ENCODE measurements at regions not wholly inside any gene's neighbourhood (a gene's known extent, or its start where the extent isn't known, plus 50 kb on each side); places are given as distances from the start of the nearest gene placed in this dataset.

DNA sequence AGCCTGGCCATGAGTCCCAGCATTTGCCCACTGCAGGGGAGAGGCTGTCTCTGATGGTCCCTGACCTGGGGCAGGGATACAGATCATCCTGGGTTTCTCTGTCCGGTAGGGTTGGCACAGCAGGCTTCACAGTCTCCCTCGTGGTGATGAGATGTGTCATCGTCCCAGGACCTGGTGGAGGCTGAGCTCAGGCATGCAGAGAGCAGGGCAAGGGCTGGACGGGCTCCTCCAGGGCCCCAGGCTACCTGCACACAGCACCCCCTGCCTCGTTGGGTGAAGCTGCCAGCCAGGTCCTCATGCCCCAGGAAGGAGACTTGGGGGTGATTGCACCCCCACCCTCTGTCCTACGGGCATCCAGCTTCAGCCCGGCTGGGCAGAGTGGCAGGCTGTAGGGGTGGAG, 155.8 kb upstream of the GSE1 start:
- no peak for DNase-seq (ENCODE audit: low read depth in 2 of 2)

DNA sequence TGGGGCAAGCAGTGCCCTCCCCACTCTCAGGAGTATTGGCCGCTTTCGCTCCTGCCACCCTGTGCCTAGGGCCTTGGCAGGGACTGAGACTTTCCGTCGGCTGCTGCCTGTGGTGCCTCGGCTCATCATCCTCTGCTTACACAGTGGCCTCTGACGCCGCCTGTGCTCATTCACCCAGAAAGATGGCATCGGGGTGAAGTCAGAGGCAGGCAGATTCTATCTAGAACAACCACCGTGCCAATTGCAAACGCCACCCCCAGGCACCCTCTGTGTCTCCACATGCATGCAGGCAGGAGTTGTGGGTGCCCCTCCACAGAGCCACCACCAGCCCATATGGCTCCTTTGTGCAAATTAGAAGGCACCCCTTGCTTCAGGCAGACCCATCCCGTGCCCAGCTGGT, 154.2 kb upstream of the GSE1 start:
- DNase-seq (ENCODE audit: low read depth in 2 of 2): no peak

DNA sequence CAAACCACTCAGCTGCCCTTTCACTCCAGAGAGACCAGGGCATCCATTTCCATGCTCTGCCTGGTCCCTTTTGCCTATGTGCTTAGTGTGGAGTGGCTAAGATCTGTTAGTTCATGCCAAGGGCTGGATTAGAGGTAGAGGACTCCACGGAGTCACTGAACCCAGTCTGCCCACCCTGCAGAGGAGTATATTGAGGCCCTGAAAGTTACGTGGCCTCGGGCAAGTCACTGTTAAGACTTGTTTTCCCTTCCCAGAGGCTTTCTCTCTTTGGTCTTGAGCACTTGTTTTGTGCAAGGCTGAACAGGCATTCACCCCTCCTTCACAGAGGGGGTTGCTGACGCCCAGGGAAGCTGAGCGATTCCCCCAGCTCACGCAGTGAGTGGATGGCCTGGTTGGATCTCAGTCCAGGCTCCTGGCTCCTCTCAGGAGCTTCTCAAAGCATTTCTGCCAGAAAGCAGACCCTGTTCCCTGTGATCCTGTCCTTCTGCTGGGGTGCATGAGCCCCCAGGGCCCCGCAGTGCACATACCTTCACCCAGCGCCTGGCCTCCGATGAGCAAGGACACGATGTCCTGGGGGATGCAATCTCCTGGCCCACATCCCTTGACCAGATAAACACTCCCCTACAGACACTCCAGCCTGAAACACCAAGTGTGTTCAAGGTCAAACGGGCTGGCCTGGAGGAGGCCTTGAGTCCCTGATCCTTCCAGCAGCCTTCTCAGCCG, 153.4 kb upstream of the GSE1 start:
- DNase-seq (ENCODE audit: low read depth in 2 of 2): no peak

DNA sequence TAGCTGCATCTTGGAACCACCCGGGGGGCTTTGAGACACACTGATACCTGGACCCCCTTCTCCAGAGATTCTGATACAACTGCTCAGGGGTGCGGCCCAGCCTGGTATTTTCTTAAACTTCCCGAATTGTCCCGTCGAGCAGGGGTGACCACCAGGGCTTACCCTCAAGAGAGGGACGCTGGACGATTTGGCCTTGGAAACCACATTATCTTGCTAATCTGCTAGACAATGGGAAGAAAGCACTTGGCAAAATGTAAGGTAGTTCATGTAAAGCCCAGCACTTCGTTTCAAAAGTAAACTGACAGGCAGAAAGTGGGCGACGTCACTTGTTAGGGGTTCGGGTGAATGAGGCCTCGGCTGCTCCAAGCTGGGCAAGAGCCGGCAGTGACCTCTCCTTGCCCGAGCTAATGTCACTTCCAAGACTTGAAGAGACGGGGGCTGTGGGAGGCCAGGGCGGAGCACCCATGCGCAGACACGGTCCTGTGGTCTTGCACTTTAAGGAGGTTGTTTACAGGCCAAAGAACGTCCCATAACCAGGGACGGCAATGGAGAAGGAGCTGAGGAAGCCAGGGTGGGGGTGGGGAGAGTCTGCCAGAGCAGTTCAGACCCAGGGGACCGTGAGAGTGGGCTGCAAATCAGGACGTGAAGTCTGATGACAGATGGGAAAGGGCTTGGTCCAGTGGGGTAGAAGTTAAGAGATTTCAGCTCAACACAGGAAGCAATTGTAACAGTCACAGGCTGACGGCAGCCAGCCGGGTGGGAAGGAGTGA, 152.7 kb upstream of the GSE1 start:
- no peak for DNase-seq (ENCODE audit: low read depth in 2 of 2)

DNA sequence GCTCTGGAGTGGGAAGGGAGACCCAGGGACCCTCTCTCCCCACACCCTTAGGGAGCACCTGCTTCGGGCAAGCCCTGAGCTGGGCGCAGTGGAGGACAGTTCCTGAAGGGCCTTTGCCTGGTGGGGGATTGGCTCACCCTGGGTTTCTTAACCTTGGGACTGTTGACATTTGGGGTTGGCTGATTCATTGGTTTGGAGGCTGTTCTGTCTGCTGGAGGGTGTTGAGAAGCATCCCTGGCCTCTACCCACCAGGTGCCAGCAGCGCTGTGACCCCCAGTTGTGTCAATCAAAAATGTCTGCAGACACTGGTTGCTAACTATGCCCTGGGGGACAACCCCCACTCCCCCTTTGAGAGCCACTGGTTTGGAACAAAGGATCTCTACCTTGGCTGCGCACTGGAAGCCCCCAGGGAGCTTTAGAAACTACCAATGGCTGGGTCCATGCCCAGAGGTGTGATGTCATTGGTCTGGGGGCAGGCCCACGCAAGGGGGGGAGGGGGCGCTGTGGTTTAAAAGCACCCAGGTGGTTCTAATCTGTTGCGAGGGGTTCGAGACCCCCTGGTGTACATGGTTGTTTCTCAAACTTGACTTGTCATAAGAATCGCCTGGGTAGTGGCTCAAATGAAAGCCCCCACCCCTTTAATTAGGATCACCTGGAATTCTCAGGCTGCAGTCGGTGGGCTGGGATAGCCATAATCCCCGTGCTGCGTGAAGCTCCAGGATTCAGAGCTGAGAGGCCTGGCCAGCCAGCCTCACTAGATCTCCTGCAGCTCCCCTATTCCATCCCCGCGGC, 151.9 kb upstream of the GSE1 start:
- DNase-seq (ENCODE audit: low read depth in 2 of 2): peak in 1 of 2 experiments; percentile 42

DNA sequence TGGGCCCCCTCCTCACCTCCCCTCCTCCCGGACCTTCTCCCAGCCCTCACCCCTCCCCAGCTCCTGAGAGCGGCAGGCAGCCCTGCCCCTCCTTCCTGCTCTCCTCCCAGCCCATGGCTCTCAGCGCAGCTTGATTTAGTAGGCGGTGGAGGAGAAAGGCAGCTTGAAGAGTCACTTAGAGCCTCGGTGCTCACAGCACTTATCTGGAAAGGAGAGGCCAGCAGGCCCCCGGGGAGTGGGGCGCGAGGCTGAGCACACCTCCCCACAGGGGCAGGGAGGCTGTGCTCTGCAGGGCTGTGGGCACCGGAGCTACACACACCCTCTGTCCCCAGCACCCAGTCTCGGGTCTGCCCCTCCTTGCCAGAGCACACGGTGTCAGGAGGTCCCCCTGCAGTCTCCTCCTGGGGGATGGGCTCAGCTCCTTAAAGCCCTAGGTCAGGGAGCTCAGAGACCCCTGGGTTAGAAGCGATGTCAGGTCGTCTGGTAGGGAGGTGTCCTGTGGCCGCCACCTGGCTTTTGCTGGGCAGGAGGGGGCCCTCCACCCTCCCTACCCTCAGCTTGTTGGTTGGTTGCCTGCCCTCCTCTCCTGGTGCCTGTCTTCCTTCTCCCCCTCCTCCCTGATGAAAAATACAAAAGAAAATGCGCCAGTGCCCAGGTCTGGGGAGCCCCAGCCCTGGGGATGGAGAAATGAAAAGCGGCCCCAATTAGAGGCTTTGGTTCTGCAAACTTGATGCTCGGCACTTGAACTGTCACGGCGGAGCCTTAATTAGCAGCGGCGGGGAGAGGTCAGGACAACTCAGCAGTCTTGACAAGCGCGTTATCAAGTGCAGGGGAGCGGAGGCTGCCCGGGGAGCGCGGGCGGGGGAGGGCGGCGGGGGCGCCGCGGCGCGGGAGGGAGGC, 151.1 kb upstream of the GSE1 start:
- peak in 1 of 2 experiments; percentile 26 for DNase-seq (ENCODE audit: low read depth in 2 of 2)

DNA sequence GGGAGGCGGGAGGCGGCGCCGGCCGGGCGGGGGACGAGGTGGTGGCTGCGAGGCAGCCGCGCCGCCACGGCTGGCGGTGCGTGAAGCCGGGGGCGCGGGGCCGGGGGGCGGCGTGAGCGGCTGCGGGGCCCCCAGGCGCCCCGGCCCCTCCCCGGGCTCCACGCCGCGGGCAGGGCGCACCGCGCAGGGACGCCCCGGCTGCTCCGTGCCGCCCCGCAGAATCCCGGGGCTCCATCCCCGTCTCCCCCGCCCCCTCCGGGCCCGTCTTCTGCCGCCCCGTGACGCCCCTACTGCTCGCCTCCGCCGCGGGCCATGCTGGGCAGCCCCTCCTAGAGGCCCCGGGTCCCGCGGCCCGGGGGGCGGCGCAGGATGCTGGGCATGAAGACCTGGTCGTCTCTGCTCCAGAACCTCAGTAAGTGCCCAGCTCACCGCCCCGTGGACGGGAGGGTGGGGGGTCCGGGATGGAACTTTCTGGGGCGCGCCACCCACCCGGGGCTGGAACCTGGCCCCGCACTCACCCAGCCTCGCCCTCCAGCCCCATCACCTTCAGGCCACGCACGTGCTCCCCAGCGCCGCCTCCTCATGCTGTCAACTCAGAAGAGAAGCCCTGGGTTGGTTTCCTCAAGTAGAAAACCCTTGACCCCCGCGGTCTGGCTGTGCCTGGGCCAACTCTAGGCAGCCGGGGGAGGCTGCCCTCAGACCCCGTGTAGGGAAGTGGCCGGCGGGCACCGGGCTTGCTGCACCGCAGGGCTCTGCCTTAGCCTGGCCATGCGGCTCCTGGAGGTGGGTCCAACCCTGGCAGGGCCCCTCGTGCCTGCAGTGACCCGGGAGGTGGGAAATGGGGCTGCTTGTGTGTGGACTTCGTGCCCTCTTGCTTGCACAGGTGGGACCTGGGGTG, 150.2 kb upstream of the GSE1 start:
- no peak for DNase-seq (ENCODE audit: low read depth in 2 of 2)

DNA sequence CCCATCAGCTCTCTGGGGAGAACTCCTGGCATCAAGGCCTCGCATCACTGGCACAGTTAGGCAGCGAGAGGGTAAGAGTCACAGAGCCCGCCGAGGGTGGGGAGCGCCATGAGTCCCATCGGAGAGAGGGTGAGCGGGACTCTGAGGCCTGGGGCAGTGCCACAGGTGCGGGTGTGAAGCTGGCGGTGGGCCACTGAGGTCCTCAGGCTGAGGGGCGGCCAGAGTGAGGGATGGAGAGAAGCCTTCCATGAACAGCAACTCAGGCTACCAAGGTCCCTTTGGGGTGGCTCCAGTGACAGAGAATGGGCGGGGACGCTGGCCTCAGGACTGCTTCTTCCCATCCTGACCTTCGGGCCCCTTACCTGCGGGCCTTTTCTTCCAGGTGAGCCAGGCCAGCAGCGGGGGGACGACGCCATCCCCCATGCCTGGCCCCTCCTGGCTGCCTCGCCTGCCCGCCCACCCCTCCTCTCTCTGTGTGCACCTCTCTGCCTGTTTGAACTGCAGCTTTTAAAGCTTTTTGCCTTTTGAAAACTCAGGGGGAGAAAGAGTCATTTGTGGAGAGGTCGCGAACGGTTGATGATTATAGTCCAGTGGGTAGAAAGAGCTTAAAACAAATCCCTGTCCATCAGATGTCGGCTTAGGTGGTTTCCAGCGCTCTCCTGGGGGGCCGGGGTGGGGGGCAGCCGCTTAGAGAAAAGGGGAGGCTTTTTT, 149.3 kb upstream of the GSE1 start:
- DNase-seq (ENCODE audit: low read depth in 2 of 2): no peak

DNA sequence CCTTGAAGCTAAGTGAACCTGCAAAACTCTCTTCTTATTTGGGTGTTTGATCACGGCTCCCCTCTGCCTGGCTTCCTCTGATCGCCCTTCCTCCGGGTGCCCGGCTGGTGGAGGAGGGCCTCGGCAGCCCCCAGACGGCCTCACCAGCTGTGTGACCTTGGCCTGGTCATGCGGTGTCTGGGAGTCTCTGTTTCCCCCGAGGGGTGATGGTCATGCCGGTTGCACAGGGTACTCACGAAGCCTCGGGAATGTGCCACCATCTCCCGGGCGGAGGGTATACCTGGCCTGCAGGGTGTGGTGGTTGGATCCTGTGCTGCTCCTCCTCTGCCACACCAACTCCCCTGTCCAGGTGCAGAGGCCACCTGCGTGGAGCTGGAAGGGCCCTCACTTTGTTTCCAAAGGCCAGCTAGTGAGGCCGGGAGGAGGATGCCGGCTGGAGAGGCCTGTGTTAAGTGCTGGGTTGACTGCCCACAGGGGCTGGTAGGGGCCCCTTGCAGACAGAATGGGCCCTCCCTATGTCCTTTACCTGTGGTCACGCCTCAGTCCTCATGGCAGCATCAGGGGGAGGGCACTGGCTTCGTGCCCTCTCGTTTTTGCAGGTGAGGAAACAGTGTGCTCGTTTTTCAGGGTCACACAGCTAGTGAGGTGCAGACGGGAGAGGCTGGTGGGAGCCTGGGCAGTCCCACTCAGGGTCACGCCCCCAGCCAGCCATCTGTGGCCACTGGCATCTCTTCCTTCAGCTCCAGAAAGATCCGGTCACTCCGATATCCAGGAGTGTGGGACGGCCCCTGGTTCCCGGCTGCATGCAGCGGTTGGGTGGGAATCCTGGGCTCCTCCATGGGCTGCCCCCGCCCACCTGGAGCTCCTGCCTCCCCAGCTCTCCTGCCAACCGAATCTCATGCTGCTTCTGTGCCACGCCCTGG, 148.5 kb upstream of the GSE1 start:
- DNase-seq (ENCODE audit: low read depth in 2 of 2): no peak

DNA sequence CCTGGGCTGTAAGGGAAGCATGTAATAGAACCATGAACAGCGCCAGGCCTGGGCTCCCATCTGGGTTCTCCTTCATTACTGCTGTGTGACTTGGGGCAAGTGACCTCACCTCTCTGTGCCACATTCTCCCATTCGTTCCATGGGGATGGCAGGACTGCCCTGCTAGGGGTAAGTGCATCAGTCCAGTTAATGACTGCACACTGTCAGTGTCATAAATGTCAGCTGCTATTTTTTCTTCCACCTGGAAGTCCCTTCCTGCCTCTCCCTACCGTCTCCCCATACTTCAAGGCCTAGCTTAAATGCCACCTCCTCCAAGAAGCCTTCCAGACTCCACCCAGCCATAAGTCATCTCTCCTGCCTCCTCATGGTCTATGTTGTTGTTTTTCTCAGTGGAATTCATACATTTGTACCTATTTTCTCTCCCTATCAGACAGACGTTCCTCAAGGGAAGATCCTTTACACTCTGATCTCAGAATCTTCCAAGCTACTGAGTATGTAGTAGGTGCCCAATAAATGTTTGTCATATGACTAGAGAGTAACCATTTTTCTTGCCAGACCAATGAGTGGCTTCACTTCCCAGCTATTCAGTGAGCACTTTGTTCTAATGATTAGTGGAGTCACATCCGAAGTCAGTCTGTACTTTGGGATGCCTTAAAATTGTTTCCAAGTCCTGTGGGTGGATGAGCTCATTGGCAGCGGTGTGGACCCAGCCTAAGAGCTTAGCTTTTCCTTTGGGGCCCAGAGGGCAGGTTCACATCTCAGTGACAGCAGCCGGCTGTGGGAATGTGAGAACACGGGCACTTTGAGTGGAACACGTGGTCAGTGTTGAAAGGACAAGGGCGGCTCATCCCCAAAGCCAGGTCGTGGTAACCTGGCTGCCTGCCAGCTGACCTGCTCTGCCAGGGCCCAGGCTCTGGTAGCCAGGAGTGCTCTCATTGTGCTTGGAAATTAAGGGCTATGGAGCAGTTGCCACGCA, 147.5 kb upstream of the GSE1 start:
- no peak for DNase-seq (ENCODE audit: low read depth in 2 of 2)

DNA sequence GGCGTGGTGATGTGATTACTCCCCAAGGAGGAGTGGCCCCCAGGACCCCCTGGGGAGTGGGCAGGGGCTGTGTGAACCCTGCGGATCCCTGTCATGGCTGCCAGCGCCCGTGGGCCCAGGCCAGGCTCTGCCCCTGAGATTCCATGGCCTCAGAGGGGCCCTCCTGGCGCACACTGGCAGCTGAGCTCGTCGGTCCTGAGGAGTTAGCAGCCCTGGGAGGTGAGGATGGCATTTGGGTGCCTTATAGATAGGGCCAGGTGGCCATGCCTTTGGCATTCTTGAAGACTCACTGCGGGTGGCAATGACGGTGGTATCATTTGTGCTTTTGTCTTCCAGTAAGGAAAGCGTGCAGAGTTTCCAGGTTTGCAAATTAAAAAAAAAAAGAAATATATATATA, 146.8 kb upstream of the GSE1 start:
- no peak for DNase-seq (ENCODE audit: low read depth in 2 of 2)

DNA sequence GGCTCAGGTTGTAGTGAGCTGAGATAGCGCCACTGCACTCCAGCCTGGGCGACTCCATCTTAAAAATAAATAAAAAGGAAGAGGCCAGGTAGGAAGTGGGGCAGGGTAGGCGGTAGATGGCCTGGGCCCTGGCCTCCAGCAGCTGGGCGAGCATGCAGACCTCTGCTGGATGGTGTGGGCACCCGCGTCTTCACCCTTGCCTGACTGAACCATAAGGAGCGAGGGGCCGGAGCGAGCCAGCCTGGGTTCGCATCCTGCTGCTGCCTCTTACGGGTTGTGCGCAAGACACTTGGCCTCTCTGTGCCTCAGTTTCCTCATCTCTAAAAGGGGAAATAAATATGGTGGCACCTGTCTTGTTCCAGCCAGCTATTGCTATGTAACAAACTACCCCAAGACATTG, 146.1 kb upstream of the GSE1 start:
- no peak for DNase-seq (ENCODE audit: low read depth in 2 of 2)

DNA sequence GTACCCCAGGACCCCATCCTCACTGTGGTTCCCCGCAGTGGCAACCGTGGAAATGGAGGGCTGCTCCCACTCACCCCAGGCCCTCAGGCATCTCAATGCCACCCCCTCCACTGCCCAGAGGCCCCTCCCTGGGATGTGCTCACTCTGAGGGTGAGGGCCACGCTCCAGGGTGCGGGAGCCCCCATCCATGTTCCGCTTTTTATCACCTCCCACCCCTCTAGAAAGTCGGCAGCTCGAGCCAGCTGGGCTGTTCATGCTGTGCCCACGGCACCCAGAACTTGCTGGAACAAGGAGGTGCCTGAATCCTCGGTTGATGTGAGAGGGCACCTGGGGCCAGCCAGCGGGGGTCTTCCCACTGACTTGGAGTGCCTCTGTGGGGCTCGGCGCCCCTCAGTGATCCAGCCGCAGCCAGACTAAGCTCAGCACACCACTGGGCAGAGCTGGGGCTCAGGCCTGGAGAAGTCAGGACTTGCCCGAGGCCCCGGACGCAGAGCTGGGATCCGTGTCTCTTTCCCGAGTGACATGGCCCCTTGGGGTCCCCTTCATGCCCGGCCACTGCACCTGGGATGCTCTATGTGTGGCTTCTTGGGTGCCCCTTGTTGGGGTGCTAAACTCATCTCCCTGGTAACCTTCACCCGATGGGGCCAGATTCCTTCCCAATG, 143.1 kb upstream of the GSE1 start:
- no peak for DNase-seq (ENCODE audit: low read depth in 2 of 2)

DNA sequence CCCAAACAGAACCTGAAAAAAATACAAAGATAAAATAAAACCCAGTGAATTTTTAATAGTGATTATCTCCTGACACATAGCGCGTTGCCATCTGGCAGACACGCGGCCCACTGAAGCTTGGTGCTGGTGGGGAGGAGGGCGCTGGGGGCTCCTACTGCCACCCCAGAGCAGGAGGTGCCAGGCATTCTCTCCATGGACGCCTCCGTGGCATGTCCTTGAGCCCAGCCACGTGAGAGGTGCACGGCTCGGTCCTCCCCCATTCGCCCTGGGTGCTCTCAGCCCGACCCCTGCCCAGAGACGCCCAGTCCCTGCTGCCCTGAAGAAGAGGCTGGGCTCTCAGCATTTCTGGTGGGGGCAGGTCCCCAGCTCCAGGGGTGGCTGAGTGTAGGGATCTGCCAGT, 142.2 kb upstream of the GSE1 start:
- no peak for DNase-seq (ENCODE audit: low read depth in 2 of 2)

DNA sequence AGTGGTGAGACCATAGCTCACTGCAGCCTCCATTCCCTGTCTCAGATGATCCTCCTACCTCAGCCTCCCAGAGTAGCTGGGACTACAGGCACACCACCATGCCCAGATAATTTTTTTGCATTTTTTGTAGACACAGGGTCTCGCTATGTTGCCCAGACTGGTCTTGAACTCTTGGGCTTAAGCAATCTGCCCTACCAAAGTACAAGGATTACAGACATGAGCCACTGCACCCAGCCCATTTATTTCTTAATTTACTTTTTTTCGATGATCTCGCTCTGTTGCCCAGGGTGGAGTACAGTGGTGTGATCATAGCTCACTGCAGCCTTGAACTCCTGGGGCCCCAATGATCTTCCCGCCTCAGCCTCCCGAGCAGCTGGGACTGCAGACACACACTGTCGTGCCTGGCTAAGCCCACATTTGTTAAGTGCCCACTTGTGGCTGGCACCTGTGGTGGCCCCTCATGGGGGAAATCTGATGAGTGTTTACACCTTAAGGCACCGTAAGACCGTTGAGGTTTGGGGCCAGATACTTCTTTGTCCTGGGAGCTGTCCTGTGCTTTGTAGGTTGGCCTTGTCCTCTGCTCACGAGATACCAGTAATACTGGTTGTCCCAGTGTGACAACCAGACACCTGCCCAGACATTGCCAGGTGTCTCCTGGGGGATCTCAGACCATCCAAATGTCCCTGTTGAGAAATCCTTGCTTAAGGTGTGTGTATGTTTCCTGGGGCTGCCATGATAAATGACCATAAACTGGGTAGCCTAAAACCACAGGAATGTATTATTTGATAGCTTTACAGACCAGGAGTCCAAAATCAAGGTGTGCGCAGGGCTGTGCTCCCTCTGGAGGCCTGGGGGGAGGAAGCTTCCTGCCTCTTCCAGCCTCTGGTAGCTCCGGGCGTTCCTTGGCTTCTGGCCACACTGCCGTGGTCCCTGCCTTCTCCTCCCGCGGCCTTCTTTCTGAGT, 141.4 kb upstream of the GSE1 start:
- no peak for DNase-seq (ENCODE audit: low read depth in 2 of 2)

DNA sequence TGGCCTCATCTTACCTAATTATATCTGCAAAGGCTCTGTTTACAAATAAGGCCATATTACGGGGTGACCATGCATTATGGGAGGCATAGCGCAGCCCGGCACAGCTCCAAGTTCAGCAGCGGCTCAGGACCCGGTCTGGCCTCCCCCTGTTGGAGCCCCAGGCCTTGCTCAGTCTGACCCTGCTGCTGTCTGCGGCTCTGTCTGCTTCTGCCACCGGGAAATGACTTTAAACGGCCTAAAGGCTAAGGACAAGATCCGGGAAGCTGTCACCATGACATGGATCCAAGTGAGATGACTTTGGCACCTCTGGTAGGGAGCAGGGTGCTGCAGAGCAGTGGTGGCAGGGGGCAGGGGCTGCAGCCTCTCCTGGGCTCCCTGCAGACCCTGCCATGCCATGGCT, 140.6 kb upstream of the GSE1 start:
- no peak for DNase-seq (ENCODE audit: low read depth in 2 of 2)

Measured in fibroblast of skin of left quadriceps (primary cell).